H1 (cell line): ENCODE measurements at regions not wholly inside any gene's neighbourhood (a gene's known extent, or its start where the extent isn't known, plus 50 kb on each side); places are given as distances from the start of the nearest gene placed in this dataset.

Experiments used
- CTCF ChIA-PET: fragments of 300-600 bp; sonication (Branson Sonifier 250); formaldehyde crosslinking; loops from one replicate; lab custom pipeline; 2021; ENCODE audit not compliant: partially characterized antibody; lab: Charles Lee
- POLR2A ChIA-PET: fragments of 300-600 bp; sonication (Branson Sonifier 250); formaldehyde crosslinking; loops from one replicate; lab custom pipeline; 2021; ENCODE audit warnings: inconsistent platforms; ENCODE audit not compliant: partially characterized antibody; lab: Charles Lee
- DNase-seq, 2 experiments: peaks; one replicate each; pipeline versions ENCODE4 v3.0.0 to v3.0.0-alpha.2; 2010 to 2022; ENCODE audit warnings: low spot score in 2 of 2, low read depth in 1 of 2, mixed read lengths in 1 of 2
- FAIRE-seq: peaks from 2 replicates; lab custom pipeline; 2011; peaks lifted over from hg19 to GRCh38; lab: Jason Lieb, UNC
- H2AFZ ChIP-seq: 2 replicates; pipeline ENCODE4 v1.8.1; 2012; ENCODE audit warnings: low read length, inconsistent platforms
- H2AK5ac ChIP-seq: 2 replicates; pipeline ENCODE4 v1.6.1; 2013; ENCODE audit warnings: low read depth, low read length
- H2BK120ac ChIP-seq: replicated peaks from 2 replicates; pipeline ENCODE3; 2013; ENCODE audit warnings: low read depth, low read length, inconsistent platforms
- H2BK12ac ChIP-seq: 2 replicates; pipeline ENCODE4 v1.6.1; 2013; ENCODE audit warnings: low read depth, low read length
- H2BK15ac ChIP-seq: 2 replicates; pipeline ENCODE4 v1.6.1; 2013; ENCODE audit warnings: low read length
- H2BK20ac ChIP-seq: 2 replicates; pipeline ENCODE4 v1.6.1; 2013; ENCODE audit warnings: low read length
- H2BK5ac ChIP-seq: 2 replicates; pipeline ENCODE4 v1.6.1; 2013; ENCODE audit warnings: low read depth, low read length
- H3K14ac ChIP-seq: 2 replicates; pipeline ENCODE4 v1.6.1; 2013; ENCODE audit warnings: inconsistent platforms; ENCODE audit not compliant: insufficient read length
- H3K18ac ChIP-seq: 2 replicates; pipeline ENCODE4 v1.6.1; 2013; ENCODE audit warnings: low read length; ENCODE audit errors: extremely low read depth
- H3K23ac ChIP-seq: 2 replicates; pipeline ENCODE4 v1.6.1; 2013; ENCODE audit warnings: inconsistent platforms; ENCODE audit not compliant: insufficient read length
- H3K23me2 ChIP-seq: 2 replicates; pipeline ENCODE4 v1.6.1; 2013; ENCODE audit warnings: low read depth, low read length
- H3K27ac ChIP-seq: 2 replicates; pipeline ENCODE4 v1.6.1; 2011; ENCODE audit warnings: low read depth, low read length, inconsistent platforms
- H3K27me3 ChIP-seq, 4 experiments: replicated peaks in 1 of 4; 1 replicate in 1 of 4; 2 replicates in 3 of 4; pipeline versions ENCODE4 v1.6.1 to v1.8.1; 2011 to 2013; ENCODE audit warnings: low read length in 3 of 4, mild to moderate bottlenecking in 3 of 4, inconsistent platforms in 2 of 4, mixed read lengths in 2 of 4, moderate library complexity in 1 of 4; ENCODE audit not compliant: control insufficient read depth in 3 of 4, insufficient read depth in 3 of 4; ENCODE audit errors: extremely low read depth in 1 of 4
- H3K36me3 ChIP-seq, 4 experiments: 2 replicates each; pipeline versions ENCODE4 v1.6.1 to v1.8.1; 2011 to 2013; ENCODE audit warnings: mild to moderate bottlenecking in 4 of 4, low read length in 3 of 4, moderate library complexity in 2 of 4, control low read depth in 1 of 4, inconsistent platforms in 1 of 4; ENCODE audit not compliant: insufficient read depth in 4 of 4, control insufficient read depth in 2 of 4
- H3K4ac ChIP-seq: replicated peaks from 2 replicates; pipeline ENCODE3; 2013; ENCODE audit warnings: low read length, low read depth, mixed read lengths, inconsistent platforms; ENCODE audit not compliant: insufficient read length
- H3K4me1 ChIP-seq, 4 experiments: replicated peaks in 1 of 4; 1 replicate in 1 of 4; 2 replicates in 3 of 4; pipeline versions ENCODE4 v1.6.1 to v1.8.1; 2011 to 2013; ENCODE audit warnings: low read length in 3 of 4, inconsistent platforms in 2 of 4, mixed read lengths in 1 of 4; ENCODE audit not compliant: insufficient read depth in 4 of 4, control insufficient read depth in 3 of 4
- H3K4me2 ChIP-seq, 2 experiments: 2 replicates each; pipeline versions ENCODE4 v1.6.1 to v1.8.1; 2011 to 2013; ENCODE audit warnings: low read depth in 2 of 2, low read length in 2 of 2, control low read depth in 1 of 2, inconsistent platforms in 1 of 2, mild to moderate bottlenecking in 1 of 2; ENCODE audit not compliant: insufficient read depth in 1 of 2
- H3K4me3 ChIP-seq, 4 experiments: fragments of 200-600, 300-600 bp in 1 of 4; sonication (generic), shearing (Covaris generic), sonication (Bioruptor Twin) in 1 of 4; 2 replicates each; pipeline versions ENCODE4 v1.5.1 to v1.8.1; 2011 to 2016; ENCODE audit warnings: low read length in 4 of 4, low read depth in 3 of 4, control low read depth in 2 of 4, inconsistent platforms in 2 of 4, mild to moderate bottlenecking in 2 of 4, mixed read lengths in 1 of 4, moderate library complexity in 1 of 4; ENCODE audit not compliant: insufficient read depth in 2 of 4; ENCODE audit errors: extremely low read depth in 1 of 4
- H3K56ac ChIP-seq: replicated peaks from 2 replicates; pipeline ENCODE3; 2013; ENCODE audit warnings: low read depth, mild to moderate bottlenecking, mixed read lengths, low read length, inconsistent platforms; ENCODE audit not compliant: insufficient read length
- H3K79me1 ChIP-seq: 2 replicates; pipeline ENCODE4 v1.6.1; 2013; ENCODE audit warnings: low read depth, low read length, control low read depth
- H3K79me2 ChIP-seq, 2 experiments: 2 replicates each; pipeline versions ENCODE4 v1.6.1 to v1.8.1; 2012 to 2013; ENCODE audit warnings: low read length in 2 of 2, mild to moderate bottlenecking in 2 of 2, inconsistent platforms in 1 of 2; ENCODE audit not compliant: insufficient read depth in 2 of 2, control insufficient read depth in 1 of 2
- H3K9ac ChIP-seq, 4 experiments: replicated peaks in 1 of 4; 1 replicate in 1 of 4; 2 replicates in 3 of 4; pipeline versions ENCODE4 v1.6.1 to v1.8.1; 2011 to 2013; ENCODE audit warnings: low read depth in 3 of 4, low read length in 3 of 4, control low read depth in 2 of 4, mild to moderate bottlenecking in 2 of 4, moderate library complexity in 2 of 4, inconsistent platforms in 1 of 4; ENCODE audit errors: extremely low read depth in 1 of 4
- H3K9me3 ChIP-seq, 2 experiments: 2 replicates each; pipeline versions ENCODE4 v1.6.1 to v1.8.1; 2012 to 2013; ENCODE audit warnings: mild to moderate bottlenecking in 2 of 2, moderate library complexity in 2 of 2, control low read depth in 1 of 2, inconsistent platforms in 1 of 2, low read depth in 1 of 2, low read length in 1 of 2, mixed read lengths in 1 of 2; ENCODE audit not compliant: insufficient read depth in 2 of 2
- H4K20me1 ChIP-seq, 2 experiments: replicated peaks in 1 of 2; 2 replicates each; pipeline versions ENCODE3 to v1.8.1; 2011 to 2013; ENCODE audit warnings: inconsistent platforms in 2 of 2, low read length in 2 of 2, mild to moderate bottlenecking in 1 of 2; ENCODE audit not compliant: insufficient read depth in 2 of 2, control insufficient read depth in 1 of 2
- H4K5ac ChIP-seq: 2 replicates; pipeline ENCODE4 v1.6.1; 2013; ENCODE audit warnings: low read length, low read depth, mixed read lengths, inconsistent platforms; ENCODE audit not compliant: insufficient read length
- H4K8ac ChIP-seq: 2 replicates; pipeline ENCODE4 v1.8.0; 2013; ENCODE audit warnings: mild to moderate bottlenecking, moderate library complexity, low read length, inconsistent platforms; ENCODE audit not compliant: insufficient read depth; ENCODE audit errors: extremely low read depth
- H4K91ac ChIP-seq: replicated peaks from 2 replicates; pipeline ENCODE3; 2013; ENCODE audit warnings: low read length, mixed read lengths, inconsistent platforms; ENCODE audit not compliant: insufficient read length
- EP300 ChIP-seq, 2 experiments: IDR thresholded peaks; 1 replicate in 1 of 2; 2 replicates in 1 of 2; pipeline ENCODE4 v1.6.1; 2011 to 2012; ENCODE audit warnings: low read depth in 2 of 2, low read length in 2 of 2, mild to moderate bottlenecking in 2 of 2, borderline replicate concordance in 1 of 2, inconsistent platforms in 1 of 2, moderate library complexity in 1 of 2
- WGBS, 2 experiments: shearing (Covaris generic) in 1 of 2; methylation state at CpG; one replicate each; pipeline versions ENCODE4 v1.1.6 to v1.1.7; 2013 to 2015; ENCODE audit warnings: low lambda C conversion rate in 2 of 2, mixed read lengths in 2 of 2, inconsistent platforms in 1 of 2, low coverage in 1 of 2, missing lambda C conversion rate in 1 of 2; ENCODE audit not compliant: insufficient replicate concordance in 2 of 2, insufficient coverage in 1 of 2, insufficient read length in 1 of 2; ENCODE audit errors: extremely low coverage in 1 of 2, missing lambda C conversion rate in 1 of 2; 5-methylcytosine and 5-hydroxymethylcytosine counted together

GRCh38 chr2:120798567-120799247, 63.0 kb downstream of the GLI2 start:
- H3K18ac ChIP-seq: no peak overlapping the region
- ChIA-PET POLR2A (interaction anchor here (1.5 to 1.8 kb wide), 2 partner anchors 10 to 13 kb away, joined by 5 to 7 read pairs; no protein-coding TSS in a partner anchor), CTCF (interaction anchor here (1.1 to 1.7 kb wide), 3 partner anchors 10 to 100 kb away, joined by 3 to 4 read pairs (median 4); no protein-coding TSS in a partner anchor)
- H2BK15ac ChIP-seq: no peak overlapping the region
- no peak overlapping the region for H3K4me3 ChIP-seq
- no peak overlapping the region for H2BK5ac ChIP-seq
- no peak overlapping the region for H2AFZ ChIP-seq
- no peak overlapping the region for H4K5ac ChIP-seq
- no peaks in the 10 kb centered on the region for H3K23me2 ChIP-seq
- peaks cover 12 to 50% (median 37%) of the 10 kb centered on the region in 4 experiments for H3K4me1 ChIP-seq
- no peak overlapping the region; the same call in none of the 2 replicates for H4K8ac ChIP-seq
- H3K4ac ChIP-seq: no peak overlapping the region
- H3K79me2 ChIP-seq: peaks cover 0 to 37% of the 10 kb centered on the region in 2 experiments; a peak in 2 of 4 replicates
- no peaks in the 10 kb centered on the region for H3K36me3 ChIP-seq
- no peak overlapping the region for H3K4me2 ChIP-seq
- DNase-seq (no peak), FAIRE-seq (no peak)
- no peak overlapping the region for H3K23ac ChIP-seq
- no peaks in the 10 kb centered on the region for H3K9me3 ChIP-seq
- 85% methylated on average over 8 of the region's 8 CpGs; no CpG with 5 or more reads in 1 of the 2 experiments for WGBS, 2 experiments
- no peak overlapping the region for H3K56ac ChIP-seq
- no peak overlapping the region for H2BK120ac ChIP-seq
- no peak overlapping the region for H3K14ac ChIP-seq
- peaks cover 14 to 16% of the 10 kb centered on the region in 2 experiments for H4K20me1 ChIP-seq
- peaks cover 25% of the 10 kb centered on the region for H3K79me1 ChIP-seq
- no peak overlapping the region for H2BK20ac ChIP-seq
- no peak overlapping the region for H2BK12ac ChIP-seq
- H3K9ac ChIP-seq: no peak overlapping the region
- no peak overlapping the region for H4K91ac ChIP-seq
- no peaks in the 10 kb centered on the region for H3K27me3 ChIP-seq
- no peak overlapping the region; the same call in 1 of the 2 replicates for H2AK5ac ChIP-seq
- H3K27ac ChIP-seq: no peak overlapping the region
- no peak for TF ChIP-seq EP300 (IDR thresholded peaks at IDR 0.05; ENCODE audit: borderline replicate concordance in 1 of 2, low read depth in 2 of 2, low read length in 2 of 2)
